NCI-H510A treated with DMSO at 0.1 percent for 48 hours (cell line): ENCODE measurements at regions not wholly inside any gene's neighbourhood (a gene's known extent, or its start where the extent isn't known, plus 50 kb on each side); places are given as distances from the start of the nearest gene placed in this dataset.

Experiments used
- DNase-seq: peaks from one replicate; lab custom pipeline; 2025; lab: John Stamatoyannopoulos, UW

DNA sequence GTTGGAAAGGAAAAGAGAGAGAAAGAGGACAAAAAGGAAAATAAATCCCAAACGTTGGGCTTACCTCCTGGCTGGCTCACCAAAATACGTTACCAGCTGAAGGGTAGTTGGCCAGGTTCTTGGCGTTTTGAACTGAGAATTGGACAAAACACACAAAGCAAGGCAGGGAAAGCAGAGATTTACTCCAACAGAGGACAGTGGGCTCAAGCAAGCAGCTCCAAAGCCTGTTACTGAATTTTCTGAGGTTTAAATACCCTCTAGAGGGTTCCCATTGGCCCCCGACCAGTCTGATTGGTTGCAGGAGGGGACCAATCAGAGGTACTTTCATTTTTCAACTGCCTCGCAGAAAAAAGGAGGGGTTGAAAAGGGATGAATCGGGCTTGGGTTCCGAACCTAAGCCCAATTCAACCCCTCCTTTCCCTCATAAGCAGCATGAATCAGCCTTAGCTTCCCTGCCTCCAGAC is 55.6 kb upstream of the ALOX12 start:
- no peak for DNase-seq

- DNase-seq, result no peak
Measured at GRCh38 chr17:6941989-6942388, 53.9 kb upstream of the ALOX12 start.

DNA sequence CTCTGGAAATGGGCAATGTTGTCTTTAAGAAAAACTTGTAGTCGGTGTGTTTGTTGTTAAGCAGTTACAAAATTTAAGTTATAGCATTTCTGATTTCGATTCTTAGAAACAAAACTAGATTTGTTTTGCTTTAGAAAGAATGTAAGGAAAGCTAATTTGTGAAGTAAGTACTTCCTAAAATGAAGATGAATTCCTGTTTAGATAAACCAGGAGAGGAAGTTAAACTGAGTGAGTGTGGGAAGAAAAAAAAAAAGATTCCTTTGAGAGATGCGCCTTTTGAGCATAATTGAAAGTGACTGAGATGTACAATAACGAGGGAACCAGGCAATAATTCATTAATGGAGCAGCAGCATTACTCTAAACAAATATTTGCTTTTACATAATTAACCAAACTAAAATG is 52.4 kb upstream of the ALOX12 start:
- DNase-seq, result no peak
